ENCODE measurements at regions not wholly inside any gene's neighbourhood (a gene's known extent, or its start where the extent isn't known, plus 50 kb on each side); places are given as distances from the start of the nearest gene placed in this dataset.

- DNase-seq, result no peak
- H3K4me3 Mint-ChIP-seq (ENCODE audit: low read depth, unreplicated experiment), result no peak overlapping the region
- TF ChIP-seq CTCF (IDR thresholded peaks at IDR 0.05; ENCODE audit: unreplicated experiment), result no peak
- intact Hi-C loops (cut with micrococcal nuclease; ENCODE audit: unreplicated experiment), result no loop called here
- H3K4me1 Mint-ChIP-seq (ENCODE audit: low read depth, unreplicated experiment), result no peaks in the 10 kb centered on the region
- no peaks in the 10 kb centered on the region for H3K36me3 Mint-ChIP-seq (ENCODE audit: insufficient read depth, unreplicated experiment)
- no peaks in the 10 kb centered on the region for H3K27me3 Mint-ChIP-seq (ENCODE audit: unreplicated experiment)
- H3K9me3 Mint-ChIP-seq (ENCODE audit: low read depth, unreplicated experiment), result no peaks in the 10 kb centered on the region
- no TSS peak for BruUV-seq (replicated peaks)
- no peak overlapping the region for H3K27ac Mint-ChIP-seq (ENCODE audit: unreplicated experiment)
- CTCF ChIA-PET, result no interaction called here
Measured at GRCh38 chr5:33231935-33232334, 208.8 kb upstream of the TARS1 start.

- CTCF ChIA-PET, result interaction anchor here (0.7 kb wide), 1 partner anchor 24 kb away, joined by 8 read pairs; no protein-coding TSS in a partner anchor
- Mint-ChIP-seq H3K27me3 (ENCODE audit: unreplicated experiment) (no peaks in the 10 kb centered on the region), H3K36me3 (ENCODE audit: insufficient read depth, unreplicated experiment) (no peaks in the 10 kb centered on the region), H3K27ac (ENCODE audit: unreplicated experiment) (no peak overlapping the region), H3K9me3 (ENCODE audit: low read depth, unreplicated experiment) (no peaks in the 10 kb centered on the region), H3K4me1 (ENCODE audit: low read depth, unreplicated experiment) (no peaks in the 10 kb centered on the region), H3K4me3 (ENCODE audit: low read depth, unreplicated experiment) (no peak overlapping the region)
- no peak for TF ChIP-seq CTCF (IDR thresholded peaks at IDR 0.05; ENCODE audit: unreplicated experiment)
- no peak for DNase-seq
- BruUV-seq (replicated peaks), result no TSS peak
- intact Hi-C loops (cut with micrococcal nuclease; ENCODE audit: unreplicated experiment), result no loop called here
Measured at GRCh38 chr5:33232731-33233505, 207.8 kb upstream of the TARS1 start.

GRCh38 chr5:33235304-33235703 lies 205.5 kb upstream of the TARS1 start:
- no peak overlapping the region for H3K4me3 Mint-ChIP-seq (ENCODE audit: low read depth, unreplicated experiment)
- CTCF ChIA-PET, result no interaction called here
- no peaks in the 10 kb centered on the region for H3K36me3 Mint-ChIP-seq (ENCODE audit: insufficient read depth, unreplicated experiment)
- intact Hi-C loops (cut with micrococcal nuclease; ENCODE audit: unreplicated experiment), result no loop called here
- no TSS peak for BruUV-seq (replicated peaks)
- no peaks in the 10 kb centered on the region for H3K27me3 Mint-ChIP-seq (ENCODE audit: unreplicated experiment)
- no peaks in the 10 kb centered on the region for H3K4me1 Mint-ChIP-seq (ENCODE audit: low read depth, unreplicated experiment)
- no peaks in the 10 kb centered on the region for H3K9me3 Mint-ChIP-seq (ENCODE audit: low read depth, unreplicated experiment)
- H3K27ac Mint-ChIP-seq (ENCODE audit: unreplicated experiment), result no peak overlapping the region
- DNase-seq, result no peak
- no peak for TF ChIP-seq CTCF (IDR thresholded peaks at IDR 0.05; ENCODE audit: unreplicated experiment)

- H3K9me3 Mint-ChIP-seq (ENCODE audit: low read depth, unreplicated experiment), result no peaks in the 10 kb centered on the region
- H3K36me3 Mint-ChIP-seq (ENCODE audit: insufficient read depth, unreplicated experiment), result no peaks in the 10 kb centered on the region
- H3K27ac Mint-ChIP-seq (ENCODE audit: unreplicated experiment), result no peak overlapping the region
- no peaks in the 10 kb centered on the region for H3K27me3 Mint-ChIP-seq (ENCODE audit: unreplicated experiment)
- intact Hi-C loops (cut with micrococcal nuclease; ENCODE audit: unreplicated experiment), result no loop called here
- H3K4me3 Mint-ChIP-seq (ENCODE audit: low read depth, unreplicated experiment), result no peak overlapping the region
- no peaks in the 10 kb centered on the region for H3K4me1 Mint-ChIP-seq (ENCODE audit: low read depth, unreplicated experiment)
- no peak for TF ChIP-seq CTCF (IDR thresholded peaks at IDR 0.05; ENCODE audit: unreplicated experiment)
- CTCF ChIA-PET, result no interaction called here
- no TSS peak for BruUV-seq (replicated peaks)
- DNase-seq, result no peak
Measured at GRCh38 chr5:33235824-33236223, 204.9 kb upstream of the TARS1 start.
